Stimulated activated memory B cell treated with anti-CD40 and anti-IgM and Interleukin-4, amounts not matched to agents 10 μg/mL and 1 μg/mL and 100 μg/mL, for 72 hours (primary cell): ENCODE measurements at regions not wholly inside any gene's neighbourhood (a gene's known extent, or its start where the extent isn't known, plus 50 kb on each side); places are given as distances from the start of the nearest gene placed in this dataset.

ENCODE experiments used
- ATAC-seq: fragments of 150-1000 bp; cut with Tn5 transposase; 2 replicates; pipeline ENCODE4 v1.10.0; 2021
- H3K27ac Mint-ChIP-seq: one replicate; pipeline ENCODE4 v1.8.0; 2022; ENCODE audit warnings: mild to moderate bottlenecking, mixed read lengths
- H3K27me3 Mint-ChIP-seq: one replicate; pipeline ENCODE4 v1.8.0; 2022; ENCODE audit warnings: mixed read lengths
- H3K36me3 Mint-ChIP-seq: one replicate; pipeline ENCODE4 v1.8.0; 2022; ENCODE audit warnings: mixed read lengths
- H3K4me1 Mint-ChIP-seq: one replicate; pipeline ENCODE4 v1.8.0; 2022; ENCODE audit warnings: mixed read lengths
- H3K4me3 Mint-ChIP-seq: one replicate; pipeline ENCODE4 v1.8.0; 2022; ENCODE audit warnings: mild to moderate bottlenecking, moderate library complexity, mixed read lengths
- H3K9me3 Mint-ChIP-seq: one replicate; pipeline ENCODE4 v1.8.0; 2022; ENCODE audit warnings: mixed read lengths

- ATAC-seq, result no peak
- Mint-ChIP-seq H3K4me3 (no peak overlapping the region), H3K4me1 (no peaks in the 10 kb centered on the region), H3K27ac (no peak overlapping the region), H3K36me3 (no peaks in the 10 kb centered on the region), H3K9me3 (no peaks in the 10 kb centered on the region), H3K27me3 (no peaks in the 10 kb centered on the region)
Observed at GRCh38 chr2:155281907-155282306, 583.4 kb downstream of the KCNJ3 start.

- ATAC-seq, result no peak
- no peak overlapping the region for H3K4me3 Mint-ChIP-seq
- no peaks in the 10 kb centered on the region for H3K36me3 Mint-ChIP-seq
- no peaks in the 10 kb centered on the region for H3K27me3 Mint-ChIP-seq
- H3K4me1 Mint-ChIP-seq, result no peaks in the 10 kb centered on the region
- peaks cover 3% of the 10 kb centered on the region for H3K9me3 Mint-ChIP-seq
- no peak overlapping the region for H3K27ac Mint-ChIP-seq
Observed at GRCh38 chr2:155273323-155273722, 574.8 kb downstream of the KCNJ3 start.

GRCh38 chr2:155266583-155266982 is 568.1 kb downstream of the KCNJ3 start:
- Mint-ChIP-seq H3K27ac (no peak overlapping the region), H3K36me3 (no peaks in the 10 kb centered on the region), H3K27me3 (no peaks in the 10 kb centered on the region), H3K4me3 (no peak overlapping the region), H3K4me1 (no peaks in the 10 kb centered on the region), H3K9me3 (peaks cover 3% of the 10 kb centered on the region)
- no peak for ATAC-seq

- Mint-ChIP-seq H3K4me3 (no peak overlapping the region), H3K27me3 (no peaks in the 10 kb centered on the region), H3K9me3 (peaks cover 3% of the 10 kb centered on the region), H3K4me1 (no peaks in the 10 kb centered on the region), H3K27ac (no peak overlapping the region), H3K36me3 (no peaks in the 10 kb centered on the region)
- no peak for ATAC-seq
Observed at GRCh38 chr2:155266109-155266508, 567.6 kb downstream of the KCNJ3 start.

GRCh38 chr2:155256803-155257202 is 558.3 kb downstream of the KCNJ3 start:
- no peak for ATAC-seq
- Mint-ChIP-seq H3K4me1 (no peaks in the 10 kb centered on the region), H3K27ac (no peak overlapping the region), H3K9me3 (peaks cover 2% of the 10 kb centered on the region), H3K36me3 (no peaks in the 10 kb centered on the region), H3K27me3 (no peaks in the 10 kb centered on the region), H3K4me3 (no peak overlapping the region)

GRCh38 chr2:155250800-155251199 is 552.3 kb downstream of the KCNJ3 start:
- Mint-ChIP-seq H3K4me3 (no peak overlapping the region), H3K9me3 (peaks cover 2% of the 10 kb centered on the region), H3K36me3 (no peaks in the 10 kb centered on the region), H3K27ac (no peak overlapping the region), H3K4me1 (no peaks in the 10 kb centered on the region), H3K27me3 (no peaks in the 10 kb centered on the region)
- no peak for ATAC-seq

GRCh38 chr2:155240176-155240575 is 541.7 kb downstream of the KCNJ3 start:
- Mint-ChIP-seq H3K36me3 (no peaks in the 10 kb centered on the region), H3K4me1 (no peaks in the 10 kb centered on the region), H3K4me3 (no peak overlapping the region), H3K27me3 (no peaks in the 10 kb centered on the region), H3K27ac (no peak overlapping the region), H3K9me3 (peaks cover 3% of the 10 kb centered on the region)
- no peak for ATAC-seq

GRCh38 chr2:155235710-155236109 is 537.2 kb downstream of the KCNJ3 start:
- no peak overlapping the region for H3K4me3 Mint-ChIP-seq
- no peak for ATAC-seq
- no peaks in the 10 kb centered on the region for H3K36me3 Mint-ChIP-seq
- H3K27ac Mint-ChIP-seq, result no peak overlapping the region
- peaks cover 3% of the 10 kb centered on the region for H3K9me3 Mint-ChIP-seq
- no peaks in the 10 kb centered on the region for H3K27me3 Mint-ChIP-seq
- no peaks in the 10 kb centered on the region for H3K4me1 Mint-ChIP-seq

- no peaks in the 10 kb centered on the region for H3K9me3 Mint-ChIP-seq
- ATAC-seq, result no peak
- no peaks in the 10 kb centered on the region for H3K36me3 Mint-ChIP-seq
- H3K4me1 Mint-ChIP-seq, result no peaks in the 10 kb centered on the region
- no peak overlapping the region for H3K27ac Mint-ChIP-seq
- no peaks in the 10 kb centered on the region for H3K27me3 Mint-ChIP-seq
- H3K4me3 Mint-ChIP-seq, result no peak overlapping the region
Observed at GRCh38 chr2:155223781-155224406, 525.4 kb downstream of the KCNJ3 start.

GRCh38 chr2:155218945-155219344 is 520.5 kb downstream of the KCNJ3 start:
- H3K27me3 Mint-ChIP-seq, result no peaks in the 10 kb centered on the region

GRCh38 chr2:155218292-155218924 is 519.9 kb downstream of the KCNJ3 start:
- no peaks in the 10 kb centered on the region for H3K36me3 Mint-ChIP-seq
- H3K4me3 Mint-ChIP-seq, result no peak overlapping the region
- no peak overlapping the region for H3K27ac Mint-ChIP-seq
- no peak for ATAC-seq
- no peaks in the 10 kb centered on the region for H3K9me3 Mint-ChIP-seq
- H3K4me1 Mint-ChIP-seq, result no peaks in the 10 kb centered on the region
- H3K27me3 Mint-ChIP-seq, result no peaks in the 10 kb centered on the region

More at GRCh38 chr2:155218945-155219344, 520.5 kb downstream of the KCNJ3 start:
- Mint-ChIP-seq H3K4me1 (no peaks in the 10 kb centered on the region), H3K27ac (no peak overlapping the region), H3K4me3 (no peak overlapping the region), H3K9me3 (no peaks in the 10 kb centered on the region), H3K36me3 (no peaks in the 10 kb centered on the region)
- ATAC-seq, result no peak

- H3K36me3 Mint-ChIP-seq, result no peaks in the 10 kb centered on the region
- no peak for ATAC-seq
- no peak overlapping the region for H3K4me3 Mint-ChIP-seq
- no peaks in the 10 kb centered on the region for H3K4me1 Mint-ChIP-seq
- peaks cover 3% of the 10 kb centered on the region for H3K9me3 Mint-ChIP-seq
- no peaks in the 10 kb centered on the region for H3K27me3 Mint-ChIP-seq
- H3K27ac Mint-ChIP-seq, result no peak overlapping the region
Observed at GRCh38 chr2:155215037-155215707, 516.7 kb downstream of the KCNJ3 start.

GRCh38 chr2:155209696-155210450 is 511.4 kb downstream of the KCNJ3 start:
- no peak for ATAC-seq
- peaks cover 3% of the 10 kb centered on the region for H3K9me3 Mint-ChIP-seq
- H3K4me1 Mint-ChIP-seq, result no peaks in the 10 kb centered on the region
- H3K27me3 Mint-ChIP-seq, result no peaks in the 10 kb centered on the region
- H3K36me3 Mint-ChIP-seq, result no peaks in the 10 kb centered on the region
- no peak overlapping the region for H3K27ac Mint-ChIP-seq
- no peak overlapping the region for H3K4me3 Mint-ChIP-seq

- Mint-ChIP-seq H3K36me3 (no peaks in the 10 kb centered on the region), H3K27me3 (no peaks in the 10 kb centered on the region), H3K9me3 (no peaks in the 10 kb centered on the region), H3K27ac (no peak overlapping the region), H3K4me3 (no peak overlapping the region), H3K4me1 (no peaks in the 10 kb centered on the region)
- no peak for ATAC-seq
Observed at GRCh38 chr2:155203178-155203577, 504.7 kb downstream of the KCNJ3 start.

GRCh38 chr2:155200753-155201152 is 502.3 kb downstream of the KCNJ3 start:
- Mint-ChIP-seq H3K4me1 (no peaks in the 10 kb centered on the region), H3K4me3 (no peak overlapping the region), H3K27ac (no peak overlapping the region), H3K36me3 (no peaks in the 10 kb centered on the region), H3K27me3 (no peaks in the 10 kb centered on the region), H3K9me3 (no peaks in the 10 kb centered on the region)
- no peak for ATAC-seq
